Gastrocnemius medialis (tissue), 4 donors: ENCODE measurements at regions not wholly inside any gene's neighbourhood (a gene's known extent, or its start where the extent isn't known, plus 50 kb on each side); places are given as distances from the start of the nearest gene placed in this dataset.

ENCODE experiments used
- ATAC-seq, 2 donors: fragments of 150-250 bp; one replicate each; pipeline ENCODE4 v1.9.1; 2016
- DNase-seq, 2 donors: peaks; one replicate each; pipeline ENCODE4 v3.0.0-alpha.2; 2019
- H3K27ac ChIP-seq, 4 donors: fragments of 200-600 bp; sonication (generic); 1 replicate in 1 of 4; 2 replicates in 3 of 4; pipeline ENCODE4 v1.5.1; 2016 to 2018; ENCODE audit warnings: mild to moderate bottlenecking in 2 of 4, moderate library complexity in 1 of 4
- H3K27me3 ChIP-seq, 3 donors: fragments of 200-600 bp; sonication (generic) in 2 of 3; 1 replicate in 1 of 3; 2 replicates in 2 of 3; pipeline versions ENCODE4 v1.5.1 to v1.6.0; 2016 to 2019; ENCODE audit warnings: mild to moderate bottlenecking in 1 of 3, moderate library complexity in 1 of 3
- H3K36me3 ChIP-seq, 2 donors: fragments of 200-600 bp; sonication (generic) in 1 of 2; one replicate each; pipeline ENCODE4 v1.5.1; 2017 to 2018
- H3K4me1 ChIP-seq, 2 donors: fragments of 200-600 bp; sonication (generic) in 1 of 2; one replicate each; pipeline ENCODE4 v1.5.1; 2016 to 2017; ENCODE audit warnings: mild to moderate bottlenecking in 2 of 2
- H3K4me3 ChIP-seq, 4 donors: fragments of 200-600 bp; sonication (generic) in 3 of 4; 1 replicate in 1 of 4; 2 replicates in 3 of 4; pipeline ENCODE4 v1.5.1; 2016 to 2019; ENCODE audit warnings: mild to moderate bottlenecking in 2 of 4
- H3K9me3 ChIP-seq, 3 donors: fragments of 200-600 bp; sonication (generic) in 2 of 3; 1 replicate in 1 of 3; 2 replicates in 2 of 3; pipeline ENCODE4 v1.5.1; 2016 to 2019
- POLR2A ChIP-seq, 2 donors: fragments of 450-650 bp; IDR thresholded peaks; one replicate each; pipeline ENCODE4 v1.6.1; 2017; ENCODE audit warnings: antibody characterized with exemption in 2 of 2, mild to moderate bottlenecking in 2 of 2, moderate library complexity in 2 of 2
- in situ Hi-C, 4 donors: fragments of 200-750 bp; cut with MboI; loops; one replicate each; pipeline versions ENCODE4 v1.15.0 to v1.8.0; 2017; ENCODE audit warnings: low sequenced_read_pairs in 4 of 4
- intact Hi-C: fragments of 100-400 bp; cut with DNase I; formaldehyde crosslinking; loops from one replicate; pipeline ENCODE4 v1.15.1; 2023; ENCODE audit warnings: low total_unique reads
- TF ChIP-seq, protein P1 (sequence below), 5 experiments: fragments of 450-650 bp in 3 of 5; fragments of 200-600 bp in 2 of 5; sonication (generic) in 2 of 5; IDR thresholded peaks in 4 of 5; conservative IDR thresholded peaks in 1 of 5; 1 replicate in 4 of 5; 2 replicates in 1 of 5; pipeline ENCODE4 v1.5.1; 2016 to 2019; ENCODE audit warnings: antibody characterized with exemption in 5 of 5, mild to moderate bottlenecking in 3 of 5, moderate library complexity in 3 of 5

DNA sequence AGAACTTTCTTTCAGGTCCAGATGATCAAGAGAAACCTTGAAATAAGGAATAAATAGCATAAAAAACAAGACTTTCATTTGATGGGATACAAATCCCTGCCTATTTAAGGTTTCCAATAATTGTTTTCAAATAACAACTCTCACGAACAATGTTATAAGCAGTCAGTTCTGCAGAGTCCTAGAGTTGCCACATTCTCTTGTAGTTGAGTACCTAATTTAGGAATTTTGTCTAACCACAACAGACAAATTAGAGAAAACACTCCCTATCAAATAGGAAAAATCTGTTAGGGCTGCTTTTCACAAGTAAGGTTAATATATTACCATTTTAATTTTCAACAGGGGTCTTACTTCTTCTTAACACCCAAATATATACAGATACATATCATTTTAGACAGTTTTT lies 130.1 kb upstream of the CDH20 start:
- Histone ChIP-seq H3K4me1 (no peaks in the 10 kb centered on the region), H3K36me3 (no peaks in the 10 kb centered on the region), H3K27ac (no peak overlapping the region), H3K27me3 (no peaks in the 10 kb centered on the region), H3K4me3 (no peak overlapping the region), H3K9me3 (no peaks in the 10 kb centered on the region)
- ATAC-seq: no peak
- in situ Hi-C loops (no loop called here), intact Hi-C loops (no loop called here)
- DNase-seq: no peak
- no peak for TF ChIP-seq POLR2A (IDR thresholded peaks at IDR 0.05)
- TF ChIP-seq, protein P1, sequence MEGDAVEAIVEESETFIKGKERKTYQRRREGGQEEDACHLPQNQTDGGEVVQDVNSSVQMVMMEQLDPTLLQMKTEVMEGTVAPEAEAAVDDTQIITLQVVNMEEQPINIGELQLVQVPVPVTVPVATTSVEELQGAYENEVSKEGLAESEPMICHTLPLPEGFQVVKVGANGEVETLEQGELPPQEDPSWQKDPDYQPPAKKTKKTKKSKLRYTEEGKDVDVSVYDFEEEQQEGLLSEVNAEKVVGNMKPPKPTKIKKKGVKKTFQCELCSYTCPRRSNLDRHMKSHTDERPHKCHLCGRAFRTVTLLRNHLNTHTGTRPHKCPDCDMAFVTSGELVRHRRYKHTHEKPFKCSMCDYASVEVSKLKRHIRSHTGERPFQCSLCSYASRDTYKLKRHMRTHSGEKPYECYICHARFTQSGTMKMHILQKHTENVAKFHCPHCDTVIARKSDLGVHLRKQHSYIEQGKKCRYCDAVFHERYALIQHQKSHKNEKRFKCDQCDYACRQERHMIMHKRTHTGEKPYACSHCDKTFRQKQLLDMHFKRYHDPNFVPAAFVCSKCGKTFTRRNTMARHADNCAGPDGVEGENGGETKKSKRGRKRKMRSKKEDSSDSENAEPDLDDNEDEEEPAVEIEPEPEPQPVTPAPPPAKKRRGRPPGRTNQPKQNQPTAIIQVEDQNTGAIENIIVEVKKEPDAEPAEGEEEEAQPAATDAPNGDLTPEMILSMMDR (IDR thresholded peaks at IDR 0.05 in 4 of 5, conservative IDR thresholded peaks at IDR 0.05 in 1 of 5): no peak

DNA sequence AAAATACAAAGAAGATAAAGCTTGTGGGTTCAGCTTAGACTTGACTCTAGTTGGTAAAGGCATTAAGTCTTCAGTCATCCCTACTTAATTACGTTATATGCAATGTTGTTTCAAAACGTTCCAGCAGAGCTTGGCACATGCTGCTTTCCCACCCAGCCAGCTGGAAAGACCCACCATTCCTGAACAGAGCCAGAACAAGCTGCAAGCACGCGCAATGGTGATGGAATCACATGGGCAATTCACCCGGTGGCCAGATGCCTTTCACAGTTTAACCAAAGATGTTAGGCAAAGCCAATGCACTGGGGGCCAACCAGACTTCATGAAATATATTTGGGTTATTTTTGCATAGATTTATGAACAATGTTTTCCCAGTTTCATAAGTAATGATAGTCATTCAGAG lies 123.4 kb upstream of the CDH20 start:
- Histone ChIP-seq H3K4me3 (no peak overlapping the region), H3K27me3 (no peaks in the 10 kb centered on the region), H3K9me3 (no peaks in the 10 kb centered on the region), H3K36me3 (no peaks in the 10 kb centered on the region), H3K27ac (no peak overlapping the region), H3K4me1 (no peaks in the 10 kb centered on the region)
- DNase-seq (peak in 1 of 2 donors; percentile 10), ATAC-seq (no peak)
- in situ Hi-C loops (no loop called here), intact Hi-C loops (no loop called here)
- no peak for TF ChIP-seq POLR2A (IDR thresholded peaks at IDR 0.05)
- TF ChIP-seq, protein P1 (IDR thresholded peaks at IDR 0.05 in 4 of 5, conservative IDR thresholded peaks at IDR 0.05 in 1 of 5): no peak

- no peak for ATAC-seq
- in situ Hi-C loops: no loop called here
- no peak for DNase-seq
These were observed 117.2 kb upstream of the CDH20 start for GRCh38 chr18:61216051-61216450.

GRCh38 chr18:61222206-61222605 lies 111.0 kb upstream of the CDH20 start:
- in situ Hi-C loops: no loop called here

More at GRCh38 chr18:61216051-61216450, 117.2 kb upstream of the CDH20 start:
- Histone ChIP-seq H3K4me1 (no peaks in the 10 kb centered on the region), H3K9me3 (no peaks in the 10 kb centered on the region), H3K27ac (no peak overlapping the region), H3K4me3 (no peak overlapping the region), H3K36me3 (no peaks in the 10 kb centered on the region), H3K27me3 (no peaks in the 10 kb centered on the region)
- no peak for TF ChIP-seq POLR2A (IDR thresholded peaks at IDR 0.05)
- TF ChIP-seq, protein P1 (IDR thresholded peaks at IDR 0.05 in 4 of 5, conservative IDR thresholded peaks at IDR 0.05 in 1 of 5): no peak
- intact Hi-C loops: no loop called here

More at GRCh38 chr18:61222206-61222605, 111.0 kb upstream of the CDH20 start:
- Histone ChIP-seq H3K36me3 (no peaks in the 10 kb centered on the region), H3K4me3 (no peak overlapping the region), H3K27me3 (no peaks in the 10 kb centered on the region), H3K4me1 (no peaks in the 10 kb centered on the region), H3K27ac (no peak overlapping the region), H3K9me3 (no peaks in the 10 kb centered on the region)
- DNase-seq (no peak), ATAC-seq (no peak)
- TF ChIP-seq, protein P1 (IDR thresholded peaks at IDR 0.05 in 4 of 5, conservative IDR thresholded peaks at IDR 0.05 in 1 of 5): no peak
- no peak for TF ChIP-seq POLR2A (IDR thresholded peaks at IDR 0.05)
- intact Hi-C loops: no loop called here
